AG10803 (cell line): ENCODE measurements at regions not wholly inside any gene's neighbourhood (a gene's known extent, or its start where the extent isn't known, plus 50 kb on each side); places are given as distances from the start of the nearest gene placed in this dataset.
A peak's percentile ranks its signal among the peaks of the same experiment; 100 is the strongest.

Experiments used
- DNase-seq: peaks from one replicate; pipeline ENCODE4 v3.0.0; 2010; ENCODE audit warnings: low read depth
- H3K4me3 ChIP-seq: 2 replicates; pipeline ENCODE4 v1.5.1; 2011; ENCODE audit warnings: mild to moderate bottlenecking, low read length, control low read depth
- TF ChIP-seq, protein P1 (sequence below): conservative IDR thresholded peaks from 2 replicates; pipeline ENCODE4 v1.5.1; 2011; ENCODE audit warnings: mild to moderate bottlenecking, low read length, control low read depth, inconsistent platforms

DNA sequence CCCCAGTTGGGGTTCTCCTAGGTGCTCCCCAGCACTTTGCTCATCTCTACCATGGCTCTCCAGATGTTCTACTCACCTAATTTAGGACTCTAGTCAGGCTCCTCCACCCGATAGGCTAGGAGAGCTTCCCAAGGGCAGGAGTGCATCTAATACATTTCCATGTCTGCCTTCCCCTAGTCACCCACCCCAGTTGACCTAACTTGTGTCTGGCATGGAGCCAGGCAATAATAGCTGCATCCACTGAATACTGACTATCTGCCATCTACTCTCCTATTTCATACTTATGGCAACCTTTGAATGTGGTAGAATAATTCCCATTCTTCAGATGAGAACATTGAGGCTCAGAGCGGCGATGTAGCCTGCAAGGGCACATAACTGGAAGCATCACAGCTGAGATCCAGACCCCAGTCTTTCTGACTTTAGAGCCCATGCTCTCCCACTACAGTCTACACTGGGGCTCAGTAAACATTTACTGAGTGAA is 71.8 kb upstream of the YWHAQ start:
- DNase-seq = no peak
- no peak overlapping the region for H3K4me3 ChIP-seq
- TF ChIP-seq, protein P1, sequence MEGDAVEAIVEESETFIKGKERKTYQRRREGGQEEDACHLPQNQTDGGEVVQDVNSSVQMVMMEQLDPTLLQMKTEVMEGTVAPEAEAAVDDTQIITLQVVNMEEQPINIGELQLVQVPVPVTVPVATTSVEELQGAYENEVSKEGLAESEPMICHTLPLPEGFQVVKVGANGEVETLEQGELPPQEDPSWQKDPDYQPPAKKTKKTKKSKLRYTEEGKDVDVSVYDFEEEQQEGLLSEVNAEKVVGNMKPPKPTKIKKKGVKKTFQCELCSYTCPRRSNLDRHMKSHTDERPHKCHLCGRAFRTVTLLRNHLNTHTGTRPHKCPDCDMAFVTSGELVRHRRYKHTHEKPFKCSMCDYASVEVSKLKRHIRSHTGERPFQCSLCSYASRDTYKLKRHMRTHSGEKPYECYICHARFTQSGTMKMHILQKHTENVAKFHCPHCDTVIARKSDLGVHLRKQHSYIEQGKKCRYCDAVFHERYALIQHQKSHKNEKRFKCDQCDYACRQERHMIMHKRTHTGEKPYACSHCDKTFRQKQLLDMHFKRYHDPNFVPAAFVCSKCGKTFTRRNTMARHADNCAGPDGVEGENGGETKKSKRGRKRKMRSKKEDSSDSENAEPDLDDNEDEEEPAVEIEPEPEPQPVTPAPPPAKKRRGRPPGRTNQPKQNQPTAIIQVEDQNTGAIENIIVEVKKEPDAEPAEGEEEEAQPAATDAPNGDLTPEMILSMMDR = no peak

DNA sequence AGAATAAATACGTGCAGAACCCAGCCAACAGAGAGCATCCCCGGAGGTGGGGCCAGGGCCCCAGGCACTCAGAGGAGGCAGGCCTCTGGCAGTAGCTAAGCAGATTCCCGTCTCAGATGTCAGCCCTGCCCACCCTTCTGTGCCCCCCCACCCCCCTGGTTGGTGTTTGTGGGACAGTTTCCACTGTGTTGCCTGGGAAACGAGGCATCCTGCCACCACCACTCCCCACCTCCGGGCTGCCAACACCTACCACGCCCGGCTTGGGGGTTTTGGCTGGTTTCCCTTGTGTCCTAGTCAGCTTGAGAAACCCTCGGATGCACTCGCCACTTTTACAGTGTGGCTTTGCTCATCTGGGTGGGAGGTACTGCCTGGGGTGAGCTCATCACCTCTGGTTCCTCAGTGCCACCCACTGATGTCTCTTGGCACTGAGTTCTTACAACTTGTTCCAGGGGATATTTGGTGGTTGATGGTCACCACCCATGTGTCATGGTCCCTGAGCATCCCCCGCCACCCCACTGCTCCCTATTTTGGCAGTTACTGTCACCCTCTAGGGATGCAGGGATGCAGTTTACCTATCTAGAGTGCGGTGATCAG is 72.4 kb upstream of the YWHAQ start:
- TF ChIP-seq, protein P1 = no peak
- peak; percentile 91 for DNase-seq
- H3K4me3 ChIP-seq = no peak overlapping the region

DNA sequence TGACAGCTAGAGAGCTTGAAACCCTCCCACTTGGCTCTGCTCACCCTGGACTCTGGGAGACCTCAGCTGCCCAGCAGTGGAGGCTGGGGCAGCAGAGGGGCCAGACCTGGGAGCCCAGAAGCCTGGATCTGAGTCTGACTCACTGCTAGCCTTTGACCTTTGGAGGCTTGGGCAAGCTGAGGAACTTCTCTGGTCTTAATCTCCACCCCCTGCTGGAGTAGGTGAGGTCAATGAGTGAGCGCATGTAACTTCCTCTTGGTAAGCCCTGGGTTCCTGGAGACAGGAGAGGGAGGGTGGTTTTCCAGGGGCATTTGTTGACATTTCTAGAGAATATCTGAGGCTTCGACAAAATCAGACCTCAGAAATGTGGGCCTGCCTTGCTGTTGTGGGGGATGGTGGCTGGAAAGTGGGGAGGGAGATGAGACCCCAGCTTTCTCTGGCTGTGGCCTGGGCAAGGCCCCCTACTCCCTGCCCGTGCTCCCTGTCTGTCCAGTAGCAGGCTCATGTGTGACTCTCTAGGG is 73.0 kb upstream of the YWHAQ start:
- H3K4me3 ChIP-seq = no peak overlapping the region
- TF ChIP-seq, protein P1 = 0 out of 2 replicates have a peak, but pooled peaks have one; percentile 3
- DNase-seq = peak; percentile 60

DNA sequence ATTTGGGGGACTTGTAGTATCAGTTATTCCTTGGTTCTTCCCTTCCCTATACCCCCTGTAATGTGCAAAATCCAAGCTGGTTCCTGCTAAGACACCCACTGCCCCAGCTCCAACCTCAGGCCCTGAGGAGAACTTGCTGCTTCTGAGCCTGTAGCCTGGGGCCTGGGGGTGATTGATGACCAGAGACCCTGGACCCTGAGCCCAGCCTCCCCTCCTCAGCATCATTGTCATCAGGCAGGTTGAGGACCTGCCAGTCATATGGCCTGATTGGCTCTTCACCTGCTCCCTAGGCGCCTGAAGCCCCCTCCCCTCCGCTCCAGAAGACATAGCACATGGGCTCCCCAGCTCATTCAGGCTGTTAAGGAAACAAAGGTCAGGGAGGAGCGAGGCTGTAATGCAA is 73.8 kb upstream of the YWHAQ start:
- no peak overlapping the region for H3K4me3 ChIP-seq
- TF ChIP-seq, protein P1 = no peak
- no peak for DNase-seq

DNA sequence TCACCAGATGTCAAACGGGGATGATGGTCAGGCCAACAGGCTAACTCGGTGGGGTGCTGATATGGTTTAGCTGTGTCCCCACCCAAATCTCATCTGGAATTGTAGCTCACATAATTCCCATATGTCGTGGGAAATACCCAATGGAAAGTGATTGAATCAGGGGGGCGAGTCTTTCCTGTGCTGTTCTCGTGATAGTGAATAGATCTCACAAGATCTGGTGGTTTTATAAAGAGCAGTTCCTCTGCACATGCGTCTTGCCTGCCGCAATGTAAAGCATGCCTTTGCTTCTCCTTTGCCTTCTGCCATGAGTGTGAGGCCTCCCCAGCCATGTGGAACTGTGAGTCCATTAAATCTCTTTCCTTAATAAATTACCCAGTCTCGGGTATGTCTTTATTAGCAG is 74.4 kb upstream of the YWHAQ start:
- no peak for DNase-seq
- H3K4me3 ChIP-seq = no peak overlapping the region
- TF ChIP-seq, protein P1 = no peak

DNA sequence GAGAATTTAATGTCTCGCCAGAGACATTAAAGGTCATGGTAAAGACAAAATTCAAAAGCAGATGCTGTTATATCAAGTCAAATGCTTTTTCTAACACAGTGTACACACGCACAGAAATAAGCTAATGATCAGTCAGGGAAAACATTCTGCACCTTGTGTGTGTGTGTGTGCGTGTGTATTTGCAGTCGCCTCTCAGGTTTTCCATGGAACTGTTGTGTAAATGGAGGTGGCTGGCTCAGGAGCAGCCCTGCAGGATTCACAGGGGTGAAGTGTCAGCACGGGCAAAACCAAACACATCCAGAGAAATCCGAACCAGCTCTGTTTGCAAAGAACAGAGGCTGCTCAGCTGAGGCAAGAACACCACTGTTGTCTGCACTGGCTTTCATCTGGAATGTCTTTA is 76.2 kb upstream of the YWHAQ start:
- H3K4me3 ChIP-seq = no peak overlapping the region
- TF ChIP-seq, protein P1 = no peak
- no peak for DNase-seq

DNA sequence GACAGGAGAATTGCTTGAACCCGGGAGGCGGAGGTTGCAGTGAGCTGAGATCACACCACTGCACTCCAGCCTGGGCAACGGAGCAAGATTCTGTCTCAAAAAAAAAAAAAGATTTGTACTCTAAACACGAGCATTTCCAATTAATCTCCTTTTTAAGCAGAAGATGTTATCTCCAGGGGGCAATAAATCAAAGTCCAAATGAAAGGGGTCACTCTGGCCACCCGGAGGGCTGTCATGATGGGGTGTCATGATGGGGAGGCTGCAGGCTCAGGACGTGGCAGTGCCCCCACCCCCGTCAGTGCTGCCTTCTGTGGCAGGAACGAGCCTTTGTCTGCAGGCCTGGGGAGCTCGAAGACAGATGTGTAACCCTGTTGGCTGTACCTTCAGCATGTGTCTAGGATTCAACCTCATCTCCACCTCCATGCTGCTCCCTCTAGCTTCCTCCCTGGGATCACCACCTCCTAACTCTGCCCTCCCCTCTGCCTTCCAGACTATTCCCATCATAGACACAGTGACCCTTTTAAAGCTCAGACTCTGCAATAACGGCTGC is 76.9 kb upstream of the YWHAQ start:
- H3K4me3 ChIP-seq = no peak overlapping the region
- TF ChIP-seq, protein P1 = no peak
- DNase-seq = no peak
